IPS DF 4.7 (cell line): ENCODE measurements at regions not wholly inside any gene's neighbourhood (a gene's known extent, or its start where the extent isn't known, plus 50 kb on each side); places are given as distances from the start of the nearest gene placed in this dataset.
"Not testable (repeated sequence)": the region's sequence is repeated elsewhere in the genome, so short reads cannot be mapped to it uniquely, and the experiment has no call there.

Experiments used
- DNase-seq: peaks from one replicate; pipeline ENCODE4 v3.0.0-alpha.2; 2013; ENCODE audit warnings: low spot score; ENCODE audit errors: extremely low read depth

DNA sequence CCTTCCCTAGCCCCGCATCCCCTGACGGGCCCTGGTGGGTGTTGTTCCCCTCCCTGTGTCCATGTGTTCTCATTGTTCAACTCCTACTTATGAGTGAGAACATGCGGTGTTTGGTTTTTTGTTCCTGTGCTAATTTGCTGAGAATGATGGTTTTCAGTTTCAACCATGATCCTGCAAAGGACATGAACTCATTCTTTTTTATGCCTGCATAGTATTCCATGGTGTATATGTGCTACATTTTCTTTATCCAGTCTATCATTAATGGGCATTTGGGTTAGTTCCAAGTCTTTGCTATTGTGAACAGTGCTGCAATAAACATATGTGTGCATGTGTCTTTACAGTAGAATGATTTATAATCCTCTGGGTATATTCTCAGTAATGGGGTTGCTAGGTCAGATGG lies 65.7 kb upstream of the DCD start:
- DNase-seq = not testable (repeated sequence)

DNA sequence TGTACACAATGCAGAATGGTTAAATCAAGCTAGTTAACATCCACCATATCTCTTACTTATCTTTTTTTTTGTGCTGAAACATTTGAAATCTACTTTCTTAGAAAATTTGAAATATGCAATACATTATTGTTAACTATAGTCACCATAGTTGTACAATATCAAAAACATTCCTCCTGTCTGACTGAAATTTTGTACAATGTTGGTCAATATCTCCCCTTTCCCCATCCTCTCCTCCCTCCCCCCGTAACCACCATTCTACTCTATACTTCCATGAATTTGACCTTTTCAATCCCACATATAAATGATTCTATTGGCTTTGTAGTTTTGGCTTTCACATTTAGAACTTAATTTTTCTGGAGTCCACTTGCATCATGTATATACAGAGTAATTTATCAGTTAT lies 63.5 kb upstream of the DCD start:
- no peak for DNase-seq

DNA sequence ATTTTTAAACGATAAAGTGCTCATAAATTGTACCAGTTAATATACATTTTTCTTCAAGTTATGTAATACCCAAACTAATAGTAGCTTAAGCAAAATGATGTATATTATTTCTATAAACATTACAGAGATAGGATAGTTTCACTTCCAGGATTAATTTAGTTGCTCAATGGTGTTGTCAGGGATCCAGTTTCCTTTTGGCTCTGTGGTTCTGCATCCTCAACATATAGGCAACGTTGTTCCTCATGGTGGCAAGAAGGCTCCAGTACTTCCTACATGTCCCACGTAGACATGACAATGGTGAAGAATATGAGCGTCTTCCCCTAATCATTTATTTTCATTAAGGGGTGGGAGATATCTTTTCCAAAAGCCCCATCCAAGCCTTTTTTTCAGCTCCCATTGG lies 60.7 kb upstream of the DCD start:
- no peak for DNase-seq

DNA sequence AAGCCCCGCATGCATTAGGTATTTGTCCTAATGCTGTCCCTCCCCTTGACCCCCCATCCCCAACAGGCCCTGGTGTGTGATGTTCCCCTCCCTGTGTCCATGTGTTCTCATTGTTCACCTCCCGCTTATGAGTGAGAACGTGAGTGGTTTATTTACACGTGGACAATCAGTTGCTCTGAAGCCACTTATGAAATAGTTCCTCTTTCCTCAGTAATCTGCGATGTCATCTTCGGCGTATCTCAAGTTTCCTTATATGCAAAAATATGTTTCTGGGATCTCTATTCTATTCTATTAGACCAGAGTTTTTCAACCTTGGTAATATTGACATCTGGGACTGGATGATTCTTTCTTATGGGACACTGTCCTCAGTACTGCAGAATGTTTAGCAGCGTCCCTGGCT lies 56.0 kb upstream of the DCD start:
- no peak for DNase-seq

DNA sequence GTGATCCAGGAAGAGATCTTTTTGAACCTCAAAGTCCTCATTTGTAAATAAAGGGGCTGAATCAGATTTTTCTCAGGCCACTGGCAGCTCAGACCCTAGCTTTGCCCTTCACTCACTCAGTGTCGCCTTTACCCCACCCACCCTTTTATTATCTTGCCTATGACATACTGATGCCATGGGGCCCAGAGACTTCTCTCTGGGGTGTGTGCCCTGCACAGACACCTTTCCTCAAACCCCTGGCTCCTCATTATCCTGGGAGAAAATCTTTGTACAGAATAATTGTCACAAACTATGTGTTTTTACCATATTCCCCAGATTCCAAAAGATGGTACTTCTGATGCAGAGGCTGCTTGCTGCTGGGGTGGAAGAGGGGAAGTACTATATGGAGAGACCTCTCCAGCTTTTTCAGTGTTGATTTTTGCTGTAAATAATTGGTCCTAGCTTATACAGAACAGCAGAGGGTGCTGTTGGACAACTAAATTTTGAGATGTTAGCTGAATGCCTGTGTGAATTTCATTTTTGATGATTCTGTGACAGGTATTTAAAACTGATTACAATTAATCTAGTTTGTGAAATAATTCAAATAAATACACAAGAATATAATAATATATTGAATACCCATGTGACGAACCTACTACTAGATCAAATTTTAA lies 53.9 kb upstream of the DCD start:
- DNase-seq = no peak

DNA sequence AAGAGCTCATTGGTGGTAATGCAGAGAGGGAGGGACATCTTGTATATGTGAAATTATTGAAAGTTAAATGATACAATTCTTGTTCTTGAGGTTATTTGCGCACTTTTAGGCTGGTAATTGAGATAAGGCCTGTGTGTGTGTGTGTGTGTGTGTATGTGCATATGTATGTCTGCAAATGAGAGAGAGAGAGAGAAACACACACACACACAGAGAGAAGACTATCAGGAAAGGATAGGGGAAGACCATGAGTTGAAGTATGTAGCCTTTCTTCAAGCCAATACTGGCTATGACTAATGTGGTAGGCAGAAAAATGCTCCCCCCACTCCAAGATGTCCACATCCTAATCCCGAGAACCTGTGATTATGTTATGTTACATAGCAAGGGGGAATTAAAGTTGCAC lies 52.7 kb upstream of the DCD start:
- DNase-seq = no peak

DNA sequence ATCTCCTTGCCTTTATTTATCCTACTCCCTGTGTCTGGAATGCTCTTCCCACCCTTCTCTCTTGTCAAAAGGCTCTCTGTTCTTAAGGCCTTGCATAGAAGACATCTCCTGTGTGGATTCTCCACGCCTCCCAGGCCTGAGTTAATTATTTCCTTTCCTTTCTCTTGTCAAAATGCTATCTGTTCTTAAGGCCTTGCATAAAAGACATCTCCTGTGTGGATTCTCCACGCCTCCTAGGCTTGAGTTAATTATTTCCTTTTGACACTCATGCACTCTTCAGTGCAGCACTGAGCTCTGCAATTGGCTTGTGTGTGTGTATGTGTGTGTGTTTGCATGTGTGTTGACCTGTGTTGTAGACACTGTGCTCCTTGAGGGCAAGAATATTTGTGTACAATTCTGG lies 52.1 kb upstream of the DCD start:
- no peak for DNase-seq
